GM19467 (cell line): ENCODE measurements at regions not wholly inside any gene's neighbourhood (a gene's known extent, or its start where the extent isn't known, plus 50 kb on each side); places are given as distances from the start of the nearest gene placed in this dataset.

ENCODE experiments used
- ATAC-seq: cut with Tn5 transposase; IDR thresholded peaks from one replicate; pipeline ENCODE4 v1.9.1; 2021; ENCODE audit warnings: mild to moderate bottlenecking, moderate library complexity; ENCODE audit not compliant: unreplicated experiment

GRCh38 chr7:93016681-93017381 is 100.9 kb downstream of the SAMD9 start:
- ATAC-seq: no peak

GRCh38 chr7:93015779-93016481 is 101.8 kb downstream of the SAMD9 start:
- no peak for ATAC-seq

- no peak for ATAC-seq
These were observed 102.5 kb downstream of the SAMD9 start for GRCh38 chr7:93015101-93015778.

DNA sequence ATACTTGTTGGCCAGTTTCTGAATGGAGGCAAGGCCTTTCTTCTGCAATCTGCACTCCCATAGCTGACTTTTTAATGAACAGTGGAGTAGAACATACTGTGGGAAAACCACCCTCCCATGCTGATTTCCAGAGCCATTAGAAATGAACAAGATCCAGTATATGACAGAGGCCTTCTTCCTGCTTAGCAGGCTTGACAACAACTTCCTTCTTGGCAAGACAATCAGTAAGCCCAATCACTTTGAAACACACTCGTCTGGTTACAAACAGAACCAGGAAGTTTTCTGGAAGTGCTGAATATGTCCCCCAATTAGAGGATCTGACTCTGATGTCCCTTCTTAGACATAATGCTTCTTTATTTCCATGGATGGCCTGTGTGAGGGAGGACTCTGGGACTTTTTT is 103.4 kb downstream of the SAMD9 start:
- ATAC-seq: no peak

- no peak for ATAC-seq
These were observed 104.2 kb downstream of the SAMD9 start for GRCh38 chr7:93013446-93014061.

DNA sequence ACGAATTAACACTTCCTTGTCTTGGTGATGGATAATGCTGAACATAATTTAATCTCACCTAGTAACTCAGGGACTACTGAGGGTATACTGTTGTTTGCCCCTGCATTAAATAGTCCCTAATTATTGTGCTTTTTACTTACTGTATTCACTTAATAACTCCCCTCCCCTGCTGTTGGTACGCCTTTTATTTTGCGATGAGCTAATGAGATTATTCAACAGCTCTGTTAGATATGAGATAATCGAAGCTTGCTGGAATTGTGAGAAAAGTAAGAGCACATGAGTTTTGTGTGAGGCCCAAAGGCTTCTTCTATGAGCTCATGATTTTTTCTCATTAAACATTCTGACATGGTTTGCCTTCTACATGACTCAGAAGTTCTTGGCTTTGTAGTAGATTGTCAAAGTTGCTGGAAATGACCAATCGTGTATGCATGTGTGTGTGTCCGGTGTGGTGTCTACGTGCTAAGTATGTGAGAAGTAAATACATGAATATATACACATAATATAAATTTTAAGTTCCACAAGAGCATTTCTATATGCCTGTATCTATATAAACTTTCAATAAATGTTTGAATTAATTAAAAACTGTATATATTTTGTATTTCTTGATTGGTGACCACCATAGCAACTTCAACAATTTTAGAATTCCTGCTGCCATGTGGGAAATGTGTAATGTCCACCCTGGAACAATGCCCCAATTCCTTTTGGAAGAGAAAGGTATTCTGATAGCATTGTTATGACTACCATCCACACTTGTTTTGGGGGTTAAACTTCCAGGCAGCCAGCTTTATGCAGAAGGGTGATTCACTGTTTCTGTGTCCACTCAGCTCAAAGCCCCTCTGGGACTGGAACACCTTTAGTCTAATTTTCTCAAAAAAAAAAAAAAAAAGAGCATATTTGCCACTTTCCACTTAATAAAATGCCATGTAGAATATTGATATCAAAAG is 106.2 kb downstream of the SAMD9 start:
- no peak for ATAC-seq

- no peak for ATAC-seq
These were observed 108.9 kb downstream of the SAMD9 start for GRCh38 chr7:93008833-93009232.

DNA sequence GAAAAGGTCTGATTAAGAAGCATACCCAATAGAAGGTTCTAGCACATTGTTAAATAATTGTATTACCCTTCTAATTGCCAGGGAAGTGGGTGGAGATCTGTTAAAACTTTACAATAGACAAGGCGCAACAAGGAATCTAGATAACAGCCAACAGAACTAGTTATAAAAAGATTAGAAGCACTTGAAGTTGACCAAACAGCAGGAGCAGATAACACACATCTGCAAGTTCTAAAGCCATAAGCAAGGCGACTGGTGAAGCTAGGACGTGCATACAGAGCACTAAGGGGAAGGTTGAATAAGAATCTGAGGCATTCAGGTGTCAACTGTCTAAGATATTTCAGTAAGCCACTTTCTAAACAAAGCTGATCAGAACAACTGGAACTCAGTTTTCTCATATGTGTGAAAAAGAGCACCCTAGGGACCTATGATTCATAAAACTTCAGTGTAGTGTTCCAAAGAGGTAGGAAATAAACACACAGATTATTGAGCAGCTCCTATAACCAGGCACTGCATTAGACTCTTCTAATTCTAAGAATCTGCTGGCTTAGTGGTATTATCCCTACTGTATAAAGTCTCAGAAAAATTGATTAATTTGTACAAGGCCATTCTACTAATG is 111.2 kb downstream of the SAMD9 start:
- ATAC-seq: no peak

DNA sequence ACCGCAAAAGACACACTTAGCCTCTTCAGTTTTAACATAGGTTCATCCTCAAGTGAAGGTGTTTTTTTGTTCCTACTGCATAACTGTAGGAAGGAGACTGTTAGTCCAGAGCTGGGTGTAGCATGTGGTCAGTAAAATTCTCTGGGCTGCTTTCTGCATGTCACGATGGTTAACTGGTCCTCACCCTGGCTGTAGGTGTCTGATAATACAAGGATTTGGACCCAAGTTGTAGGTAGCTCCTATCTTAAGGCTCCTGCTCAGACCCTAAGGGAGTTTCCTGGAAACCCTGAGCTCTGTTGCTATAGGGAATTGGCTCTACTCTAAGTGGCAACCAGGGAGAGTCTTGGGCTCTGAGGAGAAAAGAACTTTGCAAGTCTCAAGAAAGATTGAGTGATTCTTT is 112.9 kb downstream of the SAMD9 start:
- ATAC-seq: no peak

DNA sequence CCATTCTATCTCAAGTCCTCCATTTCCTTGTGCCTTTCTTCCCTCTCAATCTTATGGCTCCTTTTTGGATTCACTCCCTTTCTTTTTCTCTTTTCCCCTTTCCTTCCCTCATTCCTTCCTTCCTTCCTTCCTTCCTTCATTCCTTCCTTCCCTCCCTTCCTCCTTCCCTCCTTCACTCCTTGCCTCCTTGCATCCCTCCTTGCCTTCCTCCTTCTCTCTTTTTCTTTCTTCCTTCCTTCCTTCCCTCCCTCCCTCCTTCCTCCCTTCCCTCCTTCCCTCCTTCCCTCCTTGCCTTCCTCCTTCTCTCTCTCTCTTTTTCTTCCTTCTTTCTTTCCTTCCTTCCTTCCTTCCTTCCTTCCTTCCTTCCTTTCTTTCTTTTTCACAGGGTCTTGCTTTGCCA is 120.1 kb downstream of the SAMD9 start:
- no peak for ATAC-seq

GRCh38 chr7:92997152-92997551 is 120.6 kb downstream of the SAMD9 start:
- ATAC-seq: no peak

DNA sequence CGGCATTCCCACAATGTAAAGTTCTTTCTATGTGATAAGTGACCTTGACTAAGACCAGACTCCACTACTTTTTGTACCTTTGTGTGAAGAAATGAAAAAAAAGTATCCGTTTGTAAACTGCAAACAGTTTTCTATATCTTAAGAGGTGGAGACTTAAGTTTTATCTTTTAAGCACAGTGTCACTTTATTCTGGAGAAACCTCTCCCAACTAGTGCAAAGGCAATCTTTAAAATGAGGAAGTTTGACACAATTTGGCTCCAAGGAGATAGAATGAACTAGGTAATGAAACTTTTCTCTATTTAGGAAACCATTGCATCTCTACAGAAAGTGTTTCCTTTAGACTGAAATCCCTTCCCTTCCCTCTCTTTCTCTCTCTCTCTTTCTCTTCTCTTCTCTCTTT is 122.9 kb downstream of the SAMD9 start:
- no peak for ATAC-seq

DNA sequence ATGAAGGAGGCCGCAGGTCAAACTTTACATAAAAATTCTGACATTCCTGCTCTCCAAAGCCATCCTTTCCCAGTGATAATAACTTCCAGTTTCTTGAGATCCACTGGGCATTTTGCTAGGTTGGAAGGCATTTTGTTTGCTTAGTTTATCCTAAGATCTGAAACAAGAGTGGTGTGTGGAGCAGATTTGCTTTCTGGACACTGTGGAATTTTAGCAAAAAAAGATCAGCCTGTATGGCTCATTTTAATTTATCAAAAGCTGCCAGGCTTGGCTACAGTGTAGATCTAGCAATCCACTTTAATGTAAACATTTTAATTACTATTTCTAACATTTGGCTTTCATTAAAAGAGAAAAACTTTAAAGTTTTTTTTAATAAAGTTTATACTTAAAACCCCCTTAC is 124.8 kb downstream of the SAMD9 start:
- no peak for ATAC-seq

DNA sequence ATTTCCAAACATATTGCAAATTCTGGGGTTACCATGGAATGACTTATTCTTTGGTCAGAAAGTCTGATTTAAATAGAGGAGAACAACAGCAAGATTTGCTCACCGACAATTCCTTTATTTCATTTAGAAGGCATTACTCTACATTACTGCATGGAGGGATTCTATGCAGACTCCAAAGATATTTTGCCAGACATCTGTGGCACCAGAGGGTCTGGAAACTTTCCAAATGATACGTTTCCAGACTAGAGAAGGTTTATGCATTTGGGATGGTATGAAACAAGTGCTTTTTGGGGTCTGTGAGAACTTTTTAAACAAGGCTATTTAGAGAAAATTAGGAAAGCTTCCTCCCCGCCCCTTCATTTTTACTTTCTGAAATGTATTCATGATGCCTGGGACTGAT is 125.3 kb downstream of the SAMD9 start:
- ATAC-seq: no peak

DNA sequence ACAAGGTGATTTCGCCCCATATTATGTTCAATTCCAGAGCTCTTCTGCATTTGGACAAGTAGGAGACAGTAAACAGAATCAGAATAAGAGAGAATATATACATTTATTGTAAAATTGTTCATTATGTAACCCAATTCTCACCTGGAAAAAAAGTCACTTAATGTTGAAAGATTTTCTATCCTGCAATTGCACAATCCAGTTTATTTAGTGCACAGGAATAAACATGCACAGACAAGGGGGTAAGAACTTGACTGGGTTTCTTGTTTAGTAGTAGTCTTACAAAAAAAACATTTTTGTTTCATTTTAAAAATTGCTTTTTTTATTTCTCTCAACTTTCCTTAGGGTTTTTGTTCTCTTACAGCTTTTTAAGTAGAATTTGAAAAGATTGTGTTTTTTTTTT is 126.6 kb downstream of the SAMD9 start:
- ATAC-seq: no peak

DNA sequence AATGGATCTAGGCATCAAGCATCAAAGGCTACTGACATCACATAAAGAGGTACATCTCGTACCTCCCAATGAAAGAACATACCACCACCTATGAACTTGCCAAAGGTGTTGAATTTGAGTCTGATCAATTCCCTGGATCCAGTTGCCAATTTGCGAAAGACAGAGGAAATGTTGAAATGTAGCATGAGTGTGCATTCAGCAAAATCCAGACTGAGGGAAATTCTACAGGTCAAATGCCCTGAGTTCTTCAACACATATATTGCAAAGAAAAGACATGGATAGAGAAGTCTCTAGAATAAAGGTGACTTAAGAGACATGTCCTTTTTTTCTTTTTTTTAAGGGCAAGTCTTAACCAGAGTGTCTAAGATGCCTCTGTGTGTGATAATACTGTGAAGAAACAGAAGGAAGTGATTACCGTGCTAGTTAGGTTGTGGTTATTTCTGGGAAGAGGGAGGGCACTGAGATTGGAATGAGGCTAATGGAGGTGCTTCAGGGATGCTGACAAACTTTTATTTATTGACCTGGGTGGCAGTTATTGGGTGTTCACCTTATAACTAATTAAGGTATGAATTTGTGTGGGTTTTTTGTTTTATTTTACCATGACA is 128.7 kb downstream of the SAMD9 start:
- ATAC-seq: no peak

- no peak for ATAC-seq
These were observed 129.7 kb downstream of the SAMD9 start for GRCh38 chr7:92988051-92988450.

DNA sequence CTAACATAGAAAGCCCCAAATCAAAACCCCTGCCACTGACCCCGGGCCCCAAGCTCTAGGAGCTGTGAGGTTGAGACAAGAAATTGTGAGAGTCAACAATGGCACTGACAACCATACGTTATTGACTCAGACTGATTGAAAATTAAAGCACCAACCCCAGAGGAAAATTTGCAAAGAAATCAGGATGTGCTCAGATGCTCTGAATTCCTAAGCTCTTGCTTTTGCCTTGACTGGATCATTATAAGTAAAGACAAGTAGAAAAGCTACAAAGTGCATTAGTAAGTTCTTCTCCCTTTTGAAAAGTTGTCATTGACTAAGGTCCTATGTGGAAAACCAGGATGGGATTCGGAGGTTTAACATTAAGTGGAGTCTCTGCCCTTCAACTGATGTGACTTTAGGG is 130.2 kb downstream of the SAMD9 start:
- ATAC-seq: no peak

GRCh38 chr7:92987095-92987494 is 130.7 kb downstream of the SAMD9 start:
- no peak for ATAC-seq

GRCh38 chr7:92982928-92983327 is 134.9 kb downstream of the SAMD9 start:
- no peak for ATAC-seq
